Liver (tissue), 8 donors: ENCODE measurements at regions not wholly inside any gene's neighbourhood (a gene's known extent, or its start where the extent isn't known, plus 50 kb on each side); places are given as distances from the start of the nearest gene placed in this dataset.

Experiments
- DNase-seq: peaks from one replicate; pipeline ENCODE4 v3.0.0-alpha.2; 2017; ENCODE audit warnings: low spot score
- H3K27ac ChIP-seq, 2 donors: one replicate each; pipeline ENCODE4 v1.7.0; 2013; ENCODE audit warnings: inconsistent platforms in 2 of 2, low read length in 2 of 2, control low read depth in 1 of 2, low read depth in 1 of 2, mild to moderate bottlenecking in 1 of 2
- H3K27me3 ChIP-seq, 4 donors: one replicate each; pipeline versions ENCODE4 v1.6.1 to v1.7.0; 2013; ENCODE audit warnings: low read length in 3 of 4, inconsistent platforms in 1 of 4, mild to moderate bottlenecking in 1 of 4, moderate library complexity in 1 of 4; ENCODE audit not compliant: control insufficient read depth in 4 of 4, insufficient read depth in 4 of 4
- H3K36me3 ChIP-seq, 4 donors: one replicate each; pipeline versions ENCODE4 v1.6.1 to v1.7.0; 2013; ENCODE audit warnings: low read length in 3 of 4, mild to moderate bottlenecking in 3 of 4, low read depth in 1 of 4, moderate library complexity in 1 of 4; ENCODE audit not compliant: control insufficient read depth in 4 of 4, insufficient read depth in 3 of 4
- H3K4me1 ChIP-seq, 4 donors: one replicate each; pipeline versions ENCODE4 v1.6.1 to v1.7.0; 2013; ENCODE audit warnings: low read length in 3 of 4, mild to moderate bottlenecking in 3 of 4, moderate library complexity in 1 of 4; ENCODE audit not compliant: control insufficient read depth in 4 of 4, insufficient read depth in 4 of 4
- H3K4me3 ChIP-seq, 3 donors: one replicate each; pipeline versions ENCODE4 v1.6.1 to v1.7.0; 2013; ENCODE audit warnings: low read length in 3 of 3, control low read depth in 1 of 3, low read depth in 1 of 3, mild to moderate bottlenecking in 1 of 3
- H3K9ac ChIP-seq, 2 donors: one replicate each; pipeline ENCODE4 v1.7.0; 2013; ENCODE audit warnings: low read length in 2 of 2, mild to moderate bottlenecking in 2 of 2, moderate library complexity in 2 of 2, control low read depth in 1 of 2, low read depth in 1 of 2
- H3K9me3 ChIP-seq, 4 donors: one replicate each; pipeline versions ENCODE4 v1.6.1 to v1.7.0; 2013; ENCODE audit warnings: low read length in 3 of 4; ENCODE audit not compliant: control insufficient read depth in 4 of 4
- EGR1 ChIP-seq, 2 donors: IDR thresholded peaks; 2 replicates each; pipeline ENCODE4 v1.6.1; 2016 to 2018; ENCODE audit warnings: antibody characterized with exemption in 2 of 2, low read depth in 2 of 2
- FOXA1 ChIP-seq: IDR thresholded peaks from 2 replicates; pipeline ENCODE4 v1.6.1; 2016; ENCODE audit warnings: antibody characterized with exemption
- FOXA2 ChIP-seq: IDR thresholded peaks from 2 replicates; pipeline ENCODE4 v1.6.1; 2016; ENCODE audit warnings: antibody characterized with exemption
- GABPA ChIP-seq, 2 donors: IDR thresholded peaks in 1 of 2; conservative IDR thresholded peaks in 1 of 2; 2 replicates each; pipeline ENCODE4 v1.6.1; 2016; ENCODE audit warnings: antibody characterized with exemption in 2 of 2, mild to moderate bottlenecking in 1 of 2, moderate library complexity in 1 of 2
- HNF4A ChIP-seq, 2 donors: conservative IDR thresholded peaks; 2 replicates each; pipeline ENCODE4 v1.6.1; 2016; ENCODE audit warnings: antibody characterized with exemption in 2 of 2, mild to moderate bottlenecking in 2 of 2
- JUND ChIP-seq, 2 donors: IDR thresholded peaks; 2 replicates each; pipeline ENCODE4 v1.6.1; 2016; ENCODE audit warnings: antibody characterized with exemption in 2 of 2
- NR2F2 ChIP-seq: IDR thresholded peaks from 2 replicates; pipeline ENCODE4 v1.6.1; 2016; ENCODE audit warnings: antibody characterized with exemption
- RAD21 ChIP-seq, 2 donors: IDR thresholded peaks; 2 replicates each; pipeline ENCODE4 v1.6.1; 2016; ENCODE audit warnings: antibody characterized with exemption in 2 of 2, mild to moderate bottlenecking in 2 of 2
- RXRA ChIP-seq, 2 donors: IDR thresholded peaks; 2 replicates each; pipeline ENCODE4 v1.6.1; 2017 to 2018; ENCODE audit warnings: antibody characterized with exemption in 2 of 2, mild to moderate bottlenecking in 1 of 2
- SP1 ChIP-seq: IDR thresholded peaks from 2 replicates; pipeline ENCODE4 v1.6.1; 2018; ENCODE audit warnings: antibody characterized with exemption, mild to moderate bottlenecking
- TAF1 ChIP-seq: conservative IDR thresholded peaks from 2 replicates; pipeline ENCODE4 v1.6.1; 2016; ENCODE audit warnings: antibody characterized with exemption, mild to moderate bottlenecking
- YY1 ChIP-seq: IDR thresholded peaks from 2 replicates; pipeline ENCODE4 v1.6.1; 2016; ENCODE audit warnings: antibody characterized with exemption, mild to moderate bottlenecking
- WGBS: extraction: QIAGEN DNeasy Blood & Tissue Kit; methylation state at CpG from one replicate; pipeline ENCODE4 v1.1.7; 2013; 5-methylcytosine and 5-hydroxymethylcytosine counted together
- TF ChIP-seq, protein P1 (sequence below): IDR thresholded peaks from 2 replicates; pipeline ENCODE4 v1.6.1; 2016; ENCODE audit warnings: antibody characterized with exemption
- TF ChIP-seq, protein P2 (sequence below): IDR thresholded peaks from 2 replicates; pipeline ENCODE4 v1.6.1; 2016; ENCODE audit warnings: antibody characterized with exemption
- TF ChIP-seq, protein P3 (sequence below): fragments of 150-350 bp; IDR thresholded peaks from 2 replicates; pipeline ENCODE4 v1.5.1; 2017; ENCODE audit warnings: improper control_type of control experiment, low read depth, low read length; ENCODE audit not compliant: missing input control
- TF ChIP-seq, protein P4 (sequence below): IDR thresholded peaks from 2 replicates; pipeline ENCODE4 v1.6.1; 2016; ENCODE audit warnings: antibody characterized with exemption
- donor health status: healthy.
- donor health status: healthy.
- donor health status: healthy.
- donor health status: healthy.
- donor health status: healthy.

DNA sequence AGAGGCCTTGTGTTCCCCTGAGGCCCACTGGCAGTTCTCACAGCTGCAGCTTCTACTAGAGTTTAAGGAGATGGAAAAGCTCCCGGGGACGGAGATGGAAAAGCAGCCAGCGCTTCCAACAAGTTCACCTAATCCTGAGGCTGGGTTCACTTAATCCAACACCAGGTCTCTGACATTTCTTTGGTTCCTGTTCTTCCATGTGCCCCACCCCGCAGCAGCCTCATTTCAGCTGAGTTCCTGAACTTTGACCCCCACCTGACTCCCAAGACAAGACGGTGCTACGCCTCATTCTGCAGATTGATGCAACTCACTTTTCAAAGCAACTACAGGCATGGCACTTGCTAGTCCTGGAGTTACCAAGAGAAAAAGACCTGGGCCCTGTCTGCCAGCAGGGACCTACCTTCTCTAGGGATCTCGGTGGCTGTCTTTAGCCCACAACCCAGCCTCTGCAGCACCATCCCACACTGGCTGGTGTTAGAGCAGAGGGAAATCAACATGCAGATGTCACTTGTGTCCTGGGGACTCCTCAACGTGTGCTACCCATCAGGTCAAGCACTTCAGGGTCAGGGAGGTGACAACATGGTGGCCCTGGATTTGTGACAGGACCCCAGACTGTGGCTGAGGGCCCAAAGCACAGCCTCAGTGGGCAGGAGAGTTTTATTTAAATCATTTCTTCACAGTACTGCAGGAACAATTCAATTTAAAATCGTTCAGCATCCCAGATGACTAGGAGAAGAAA lies 406.1 kb downstream of the VPS13C start:
- no peaks in the 10 kb centered on the region for H3K27me3 ChIP-seq
- TF ChIP-seq TAF1 (no peak), NR2F2 (no peak), JUND (IDR thresholded peaks at IDR 0.05) (no peak), EGR1 (IDR thresholded peaks at IDR 0.05; ENCODE audit: low read depth in 2 of 2) (no peak), SP1 (no peak), RXRA (IDR thresholded peaks at IDR 0.05) (no peak), RAD21 (IDR thresholded peaks at IDR 0.05) (no peak), FOXA1 (no peak), YY1 (no peak), HNF4A (conservative IDR thresholded peaks at IDR 0.05) (no peak), FOXA2 (no peak), GABPA (IDR thresholded peaks at IDR 0.05 in 1 of 2, conservative IDR thresholded peaks at IDR 0.05 in 1 of 2) (no peak)
- TF ChIP-seq, protein P1, sequence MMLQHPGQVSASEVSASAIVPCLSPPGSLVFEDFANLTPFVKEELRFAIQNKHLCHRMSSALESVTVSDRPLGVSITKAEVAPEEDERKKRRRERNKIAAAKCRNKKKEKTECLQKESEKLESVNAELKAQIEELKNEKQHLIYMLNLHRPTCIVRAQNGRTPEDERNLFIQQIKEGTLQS, result no peak
- TF ChIP-seq, protein P2, sequence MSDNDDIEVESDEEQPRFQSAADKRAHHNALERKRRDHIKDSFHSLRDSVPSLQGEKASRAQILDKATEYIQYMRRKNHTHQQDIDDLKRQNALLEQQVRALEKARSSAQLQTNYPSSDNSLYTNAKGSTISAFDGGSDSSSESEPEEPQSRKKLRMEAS, result no peak
- TF ChIP-seq, protein P3, sequence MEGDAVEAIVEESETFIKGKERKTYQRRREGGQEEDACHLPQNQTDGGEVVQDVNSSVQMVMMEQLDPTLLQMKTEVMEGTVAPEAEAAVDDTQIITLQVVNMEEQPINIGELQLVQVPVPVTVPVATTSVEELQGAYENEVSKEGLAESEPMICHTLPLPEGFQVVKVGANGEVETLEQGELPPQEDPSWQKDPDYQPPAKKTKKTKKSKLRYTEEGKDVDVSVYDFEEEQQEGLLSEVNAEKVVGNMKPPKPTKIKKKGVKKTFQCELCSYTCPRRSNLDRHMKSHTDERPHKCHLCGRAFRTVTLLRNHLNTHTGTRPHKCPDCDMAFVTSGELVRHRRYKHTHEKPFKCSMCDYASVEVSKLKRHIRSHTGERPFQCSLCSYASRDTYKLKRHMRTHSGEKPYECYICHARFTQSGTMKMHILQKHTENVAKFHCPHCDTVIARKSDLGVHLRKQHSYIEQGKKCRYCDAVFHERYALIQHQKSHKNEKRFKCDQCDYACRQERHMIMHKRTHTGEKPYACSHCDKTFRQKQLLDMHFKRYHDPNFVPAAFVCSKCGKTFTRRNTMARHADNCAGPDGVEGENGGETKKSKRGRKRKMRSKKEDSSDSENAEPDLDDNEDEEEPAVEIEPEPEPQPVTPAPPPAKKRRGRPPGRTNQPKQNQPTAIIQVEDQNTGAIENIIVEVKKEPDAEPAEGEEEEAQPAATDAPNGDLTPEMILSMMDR, result no peak
- TF ChIP-seq, protein P4, sequence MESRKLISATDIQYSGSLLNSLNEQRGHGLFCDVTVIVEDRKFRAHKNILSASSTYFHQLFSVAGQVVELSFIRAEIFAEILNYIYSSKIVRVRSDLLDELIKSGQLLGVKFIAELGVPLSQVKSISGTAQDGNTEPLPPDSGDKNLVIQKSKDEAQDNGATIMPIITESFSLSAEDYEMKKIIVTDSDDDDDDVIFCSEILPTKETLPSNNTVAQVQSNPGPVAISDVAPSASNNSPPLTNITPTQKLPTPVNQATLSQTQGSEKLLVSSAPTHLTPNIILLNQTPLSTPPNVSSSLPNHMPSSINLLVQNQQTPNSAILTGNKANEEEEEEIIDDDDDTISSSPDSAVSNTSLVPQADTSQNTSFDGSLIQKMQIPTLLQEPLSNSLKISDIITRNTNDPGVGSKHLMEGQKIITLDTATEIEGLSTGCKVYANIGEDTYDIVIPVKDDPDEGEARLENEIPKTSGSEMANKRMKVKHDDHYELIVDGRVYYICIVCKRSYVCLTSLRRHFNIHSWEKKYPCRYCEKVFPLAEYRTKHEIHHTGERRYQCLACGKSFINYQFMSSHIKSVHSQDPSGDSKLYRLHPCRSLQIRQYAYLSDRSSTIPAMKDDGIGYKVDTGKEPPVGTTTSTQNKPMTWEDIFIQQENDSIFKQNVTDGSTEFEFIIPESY, result no peak
- no peaks in the 10 kb centered on the region for H3K9me3 ChIP-seq
- no peak overlapping the region for H3K27ac ChIP-seq
- no peak for DNase-seq
- 79% methylated on average over 9 of the region's 9 CpGs for WGBS
- no peaks in the 10 kb centered on the region for H3K4me1 ChIP-seq
- no peak overlapping the region for H3K9ac ChIP-seq
- H3K36me3 ChIP-seq, result no peaks in the 10 kb centered on the region
- H3K4me3 ChIP-seq, result no peak overlapping the region

DNA sequence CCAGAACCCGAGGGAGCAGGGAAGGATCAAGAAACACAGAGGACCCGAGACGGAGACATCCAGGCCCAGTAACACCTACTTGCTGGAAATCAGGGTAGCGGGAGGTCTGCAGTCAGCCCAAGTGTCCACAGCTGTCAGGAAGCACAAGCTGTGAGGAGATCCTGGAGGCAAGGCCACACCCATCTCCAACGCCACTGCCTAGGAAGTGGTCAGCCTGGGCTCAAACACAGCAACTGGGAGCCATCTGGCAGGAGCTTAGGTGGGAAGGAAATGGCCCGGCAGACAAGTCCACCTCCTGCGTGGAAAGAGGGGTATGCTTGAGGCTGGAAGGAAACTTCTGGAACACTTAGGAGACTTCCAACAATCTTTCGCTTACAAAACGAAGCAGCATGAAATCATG lies 407.1 kb downstream of the VPS13C start:
- no peaks in the 10 kb centered on the region for H3K9me3 ChIP-seq
- H3K4me1 ChIP-seq, result no peaks in the 10 kb centered on the region
- no peak for DNase-seq
- no peaks in the 10 kb centered on the region for H3K27me3 ChIP-seq
- H3K4me3 ChIP-seq, result no peak overlapping the region
- no peak overlapping the region for H3K9ac ChIP-seq
- WGBS, result 82% methylated on average over 9 of the region's 9 CpGs
- TF ChIP-seq EGR1 (IDR thresholded peaks at IDR 0.05; ENCODE audit: low read depth in 2 of 2), result no peak
- TF ChIP-seq RAD21 (IDR thresholded peaks at IDR 0.05), result no peak
- no peak for TF ChIP-seq YY1
- H3K36me3 ChIP-seq, result no peaks in the 10 kb centered on the region
- H3K27ac ChIP-seq, result no peak overlapping the region
